SK-N-SH treated with all-trans-retinoic acid at 6 μM for 48 hours (cell line): ENCODE measurements at regions not wholly inside any gene's neighbourhood (a gene's known extent, or its start where the extent isn't known, plus 50 kb on each side); places are given as distances from the start of the nearest gene placed in this dataset.

Experiments
- ARNTL ChIP-seq: fragments of 450-650 bp; formaldehyde crosslinking; IDR thresholded peaks from 2 replicates; pipeline ENCODE4 v1.5.0; 2020; ENCODE audit warnings: low read depth, mild to moderate bottlenecking, moderate library complexity, borderline replicate concordance
- CREB5 ChIP-seq: fragments of 250-450 bp; sonication (Bioruptor Pico); IDR thresholded peaks from 2 replicates; pipeline ENCODE4 v1.5.1; 2020; ENCODE audit warnings: low read depth, mild to moderate bottlenecking, moderate library complexity
- GLIS3 ChIP-seq: fragments of 250-450 bp; sonication (Bioruptor Pico); IDR thresholded peaks from 2 replicates; pipeline ENCODE4 v1.5.0; 2020; ENCODE audit warnings: mild to moderate bottlenecking, moderate library complexity
- ISL1 ChIP-seq: fragments of 250-450 bp; sonication (Bioruptor Pico); IDR thresholded peaks from 2 replicates; pipeline ENCODE4 v2.1.2; 2022; ENCODE audit warnings: mild to moderate bottlenecking, moderate library complexity
- PATZ1 ChIP-seq: fragments of 250-450 bp; sonication (Bioruptor Pico); IDR thresholded peaks from 2 replicates; pipeline ENCODE4 v1.8.0; 2020; ENCODE audit warnings: mild to moderate bottlenecking, moderate library complexity, borderline replicate concordance
- POU6F1 ChIP-seq: fragments of 250-450 bp; sonication (Bioruptor Pico); IDR thresholded peaks from 2 replicates; pipeline ENCODE4 v1.8.0; 2021; ENCODE audit warnings: low read depth, mild to moderate bottlenecking, moderate library complexity, borderline replicate concordance
- RARB ChIP-seq: fragments of 250-450 bp; sonication (Bioruptor Pico); IDR thresholded peaks from 2 replicates; pipeline ENCODE4 v1.8.0; 2021; ENCODE audit warnings: mild to moderate bottlenecking, moderate library complexity
- SNAI2 ChIP-seq: fragments of 250-450 bp; sonication (Bioruptor Pico); IDR thresholded peaks from 2 replicates; pipeline ENCODE4 v1.5.0; 2020; ENCODE audit warnings: mild to moderate bottlenecking, moderate library complexity
- TOX ChIP-seq: fragments of 250-450 bp; sonication (Bioruptor Pico); IDR thresholded peaks from 2 replicates; pipeline ENCODE4 v1.8.0; 2021; ENCODE audit warnings: mild to moderate bottlenecking, moderate library complexity, borderline replicate concordance
- TSHZ2 ChIP-seq: fragments of 250-450 bp; sonication (Bioruptor Pico); IDR thresholded peaks from 2 replicates; pipeline ENCODE4 v1.5.0; 2020; ENCODE audit warnings: mild to moderate bottlenecking, moderate library complexity
- ZC3H10 ChIP-seq: fragments of 250-450 bp; sonication (Bioruptor Pico); IDR thresholded peaks from 2 replicates; pipeline ENCODE4 v1.5.1; 2021; ENCODE audit warnings: mild to moderate bottlenecking, moderate library complexity
- ZNF70 ChIP-seq: fragments of 450-650 bp; formaldehyde crosslinking; IDR thresholded peaks from 2 replicates; pipeline ENCODE4 v1.5.0; 2020; ENCODE audit warnings: mild to moderate bottlenecking, moderate library complexity
- ZNF8 ChIP-seq: fragments of 450-650 bp; formaldehyde crosslinking; IDR thresholded peaks from 2 replicates; pipeline ENCODE4 v1.5.0; 2020; ENCODE audit warnings: mild to moderate bottlenecking, moderate library complexity

- no peak for TF ChIP-seq PATZ1
- no peak for TF ChIP-seq ARNTL (CRISPR knock-in tag)
- no peak for TF ChIP-seq GLIS3 (CRISPR knock-in tag)
- TF ChIP-seq ISL1 = no peak
- TF ChIP-seq CREB5 = no peak
- no peak for TF ChIP-seq TSHZ2 (CRISPR knock-in tag)
- no peak for TF ChIP-seq TOX
- no peak for TF ChIP-seq POU6F1 (CRISPR knock-in tag)
- TF ChIP-seq ZNF8 (CRISPR knock-in tag) = no peak
- TF ChIP-seq ZC3H10 (CRISPR knock-in tag) = no peak
- TF ChIP-seq RARB (CRISPR knock-in tag) = no peak
- no peak for TF ChIP-seq ZNF70
- no peak for TF ChIP-seq SNAI2 (CRISPR knock-in tag)
Observed at GRCh38 chr13:40152922-40153321, 497.5 kb downstream of the COG6 start.
